WTC11 (cell line): ENCODE measurements at regions not wholly inside any gene's neighbourhood (a gene's known extent, or its start where the extent isn't known, plus 50 kb on each side); places are given as distances from the start of the nearest gene placed in this dataset.

Source experiments
- ATAC-seq: fragments of 200-7000 bp; cut with Tn5 transposase; 2 replicates; pipeline ENCODE4 v1.10.0; 2021; ENCODE audit warnings: mild to moderate bottlenecking, moderate library complexity
- CTCF ChIA-PET: fragments of 300-600 bp; sonication (Branson Sonifier 250); formaldehyde crosslinking; loops from one replicate; lab custom pipeline; 2021; ENCODE audit warnings: antibody characterized with exemption; lab: Charles Lee
- POLR2A ChIA-PET: fragments of 350-600 bp; sonication (Branson Sonifier 250); formaldehyde crosslinking; loops from one replicate; lab custom pipeline; 2021; ENCODE audit warnings: antibody characterized with exemption; lab: Charles Lee
- DNase-seq: peaks from one replicate; pipeline ENCODE4 v3.0.0; 2021; ENCODE audit warnings: low spot score
- H3K27ac Mint-ChIP-seq: 2 replicates; pipeline ENCODE4 v1.8.0; 2021; ENCODE audit warnings: mixed read lengths
- H3K27me3 Mint-ChIP-seq: 2 replicates; pipeline ENCODE4 v1.8.0; 2021; ENCODE audit warnings: low read depth, mild to moderate bottlenecking, moderate library complexity, mixed read lengths
- H3K36me3 Mint-ChIP-seq: 2 replicates; pipeline ENCODE4 v1.8.0; 2021; ENCODE audit warnings: mixed read lengths
- H3K4me1 Mint-ChIP-seq: 2 replicates; pipeline ENCODE4 v1.8.0; 2022; ENCODE audit warnings: mixed read lengths
- H3K4me3 Mint-ChIP-seq: 2 replicates; pipeline ENCODE4 v1.8.0; 2021; ENCODE audit warnings: mild to moderate bottlenecking, moderate library complexity, mixed read lengths
- H3K9me3 Mint-ChIP-seq: 2 replicates; pipeline ENCODE4 v1.8.0; 2021; ENCODE audit warnings: mixed read lengths
- NFE2L1 ChIP-seq: sonication (generic); formaldehyde crosslinking; IDR thresholded peaks from 2 replicates; pipeline ENCODE4 v1.8.1; 2023; ENCODE audit warnings: missing genetic modification reagents
- PRRX2 ChIP-seq: fragments of 250-450 bp; sonication (Bioruptor Pico); IDR thresholded peaks from 2 replicates; pipeline ENCODE4 v1.8.0; 2021; ENCODE audit warnings: mild to moderate bottlenecking
- RORB ChIP-seq: fragments of 250-450 bp; sonication (Bioruptor Pico); IDR thresholded peaks from 2 replicates; pipeline ENCODE4 v1.9.0; 2021; ENCODE audit warnings: mild to moderate bottlenecking
- ZBTB21 ChIP-seq: sonication (generic); formaldehyde crosslinking; IDR thresholded peaks from 2 replicates; pipeline ENCODE4 v1.8.1; 2023; ENCODE audit warnings: mild to moderate bottlenecking, missing genetic modification reagents, borderline replicate concordance
- ZNF396 ChIP-seq: fragments of 250-450 bp; sonication (Bioruptor Pico); IDR thresholded peaks from 2 replicates; pipeline ENCODE4 v1.8.0; 2021; ENCODE audit warnings: mild to moderate bottlenecking, moderate library complexity, borderline replicate concordance
- TF ChIP-seq, protein P1 (sequence below): sonication (generic); formaldehyde crosslinking; IDR thresholded peaks from 2 replicates; pipeline ENCODE4 v1.8.1; 2022; ENCODE audit warnings: missing genetic modification reagents, borderline replicate concordance
- TF ChIP-seq, protein P2 (sequence below): sonication (generic); formaldehyde crosslinking; IDR thresholded peaks from 2 replicates; pipeline ENCODE4 v1.8.1; 2022; ENCODE audit warnings: mild to moderate bottlenecking, missing genetic modification reagents, moderate library complexity, borderline replicate concordance
- TF ChIP-seq, protein P3 (sequence below): fragments of 200-600 bp; IDR thresholded peaks from 2 replicates; pipeline ENCODE4 v1.8.0; 2022; ENCODE audit warnings: antibody characterized with exemption
- TF ChIP-seq, protein P4 (sequence below): sonication (generic); formaldehyde crosslinking; IDR thresholded peaks from 2 replicates; pipeline ENCODE4 v1.8.0; 2023; ENCODE audit warnings: missing genetic modification reagents, mild to moderate bottlenecking, borderline replicate concordance

DNA sequence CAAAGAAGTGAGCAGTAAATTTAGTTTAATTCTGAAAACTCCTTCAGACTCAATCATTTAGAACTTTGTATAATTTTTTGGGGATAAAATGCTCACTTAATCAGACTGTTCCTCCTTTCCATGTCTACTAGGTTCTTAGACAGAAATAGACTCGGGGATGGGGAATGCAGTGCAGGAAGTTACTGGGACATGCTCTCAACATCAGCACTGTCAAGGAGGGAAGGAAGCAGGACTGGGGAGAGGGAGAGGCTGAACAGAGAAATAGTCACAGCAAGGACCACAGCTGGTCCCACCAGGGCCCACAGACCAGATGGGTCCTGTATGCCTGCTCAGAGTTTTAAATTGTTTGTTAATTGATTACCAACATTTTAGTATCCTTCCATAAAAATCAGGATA is 310.1 kb upstream of the MSX2 start:
- no peak overlapping the region for H3K4me3 Mint-ChIP-seq
- ATAC-seq (no peak), DNase-seq (no peak)
- POLR2A ChIA-PET: no interaction called here
- peaks cover 2% of the 10 kb centered on the region for H3K4me1 Mint-ChIP-seq
- H3K36me3 Mint-ChIP-seq: no peaks in the 10 kb centered on the region
- CTCF ChIA-PET: interaction anchor here (0.5 to 1.3 kb wide), 2 partner anchors 88 to 402 kb away, joined by 3 to 4 read pairs; no protein-coding TSS in a partner anchor
- peaks cover 10% of the 10 kb centered on the region for H3K9me3 Mint-ChIP-seq
- TF ChIP-seq RORB (CRISPR knock-in tag) (no peak), ZNF396 (CRISPR knock-in tag) (no peak), NFE2L1 (no peak)
- TF ChIP-seq, protein P1, sequence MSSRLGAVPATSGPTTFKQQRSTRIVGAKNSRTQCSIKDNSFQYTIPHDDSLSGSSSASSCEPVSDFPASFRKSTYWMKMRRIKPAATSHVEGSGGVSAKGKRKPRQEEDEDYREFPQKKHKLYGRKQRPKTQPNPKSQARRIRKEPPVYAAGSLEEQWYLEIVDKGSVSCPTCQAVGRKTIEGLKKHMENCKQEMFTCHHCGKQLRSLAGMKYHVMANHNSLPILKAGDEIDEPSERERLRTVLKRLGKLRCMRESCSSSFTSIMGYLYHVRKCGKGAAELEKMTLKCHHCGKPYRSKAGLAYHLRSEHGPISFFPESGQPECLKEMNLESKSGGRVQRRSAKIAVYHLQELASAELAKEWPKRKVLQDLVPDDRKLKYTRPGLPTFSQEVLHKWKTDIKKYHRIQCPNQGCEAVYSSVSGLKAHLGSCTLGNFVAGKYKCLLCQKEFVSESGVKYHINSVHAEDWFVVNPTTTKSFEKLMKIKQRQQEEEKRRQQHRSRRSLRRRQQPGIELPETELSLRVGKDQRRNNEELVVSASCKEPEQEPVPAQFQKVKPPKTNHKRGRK: no peak
- TF ChIP-seq, all 79 proteins: peak for 0
- H3K27me3 Mint-ChIP-seq: peaks cover 17% of the 10 kb centered on the region
- no peak overlapping the region for H3K27ac Mint-ChIP-seq

DNA sequence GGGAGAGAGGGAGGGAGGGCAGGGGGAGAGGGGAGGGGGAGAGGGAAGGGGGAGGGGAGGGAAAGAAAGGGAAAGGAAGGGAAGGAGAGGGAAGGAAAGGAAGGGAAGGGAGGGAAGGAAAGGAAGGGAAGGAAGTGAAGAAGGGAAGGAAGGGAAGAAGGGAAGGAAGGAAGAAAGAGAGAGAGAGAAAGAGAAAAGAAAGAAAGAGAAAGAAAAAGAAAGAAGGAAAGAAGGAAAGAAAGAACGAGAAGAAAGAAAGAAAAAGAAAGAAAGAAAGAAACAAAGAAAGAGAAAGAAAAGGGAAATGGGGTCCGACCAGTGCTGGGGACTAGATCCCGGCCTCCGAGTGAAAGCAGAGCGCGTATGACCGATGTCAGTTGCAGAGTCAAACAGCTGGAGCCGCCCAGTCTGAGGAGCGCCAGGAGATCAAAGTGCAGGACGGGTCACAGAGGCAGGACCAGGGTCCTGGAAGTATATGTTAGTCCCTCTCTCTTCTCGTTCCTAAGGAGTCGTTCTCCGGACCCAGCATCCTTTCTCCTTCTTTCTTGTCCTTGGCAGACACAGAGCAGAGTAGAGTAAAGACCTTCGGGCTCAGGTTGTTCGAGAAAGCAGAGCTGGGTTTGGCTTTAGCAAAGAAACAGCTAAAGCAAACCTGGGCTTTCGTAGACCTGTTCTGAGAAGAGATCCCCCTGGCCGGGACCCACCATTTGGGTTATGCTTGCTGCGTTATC is 305.4 kb upstream of the MSX2 start:
- ATAC-seq: peak; percentile 83
- Mint-ChIP-seq H3K27me3 (peaks cover 24% of the 10 kb centered on the region), H3K27ac (no peak overlapping the region), H3K36me3 (no peaks in the 10 kb centered on the region), H3K4me1 (peaks cover 7% of the 10 kb centered on the region), H3K4me3 (peak overlapping the region; percentile 78), H3K9me3 (peaks cover 5% of the 10 kb centered on the region; the same call in 1 of the 2 replicates)
- POLR2A ChIA-PET: no interaction called here
- CTCF ChIA-PET: interaction anchor here (0.5 to 3.6 kb wide), 58 partner anchors 9 to 484 kb away, joined by 3 to 40 read pairs (median 6); partner anchors contain the start of gene MSX2
- TF ChIP-seq PRRX2 (CRISPR knock-in tag) (no peak), ZBTB21 (CRISPR knock-in tag) (no peak)
- TF ChIP-seq, protein P1: peak; percentile 100
- TF ChIP-seq, protein P2, sequence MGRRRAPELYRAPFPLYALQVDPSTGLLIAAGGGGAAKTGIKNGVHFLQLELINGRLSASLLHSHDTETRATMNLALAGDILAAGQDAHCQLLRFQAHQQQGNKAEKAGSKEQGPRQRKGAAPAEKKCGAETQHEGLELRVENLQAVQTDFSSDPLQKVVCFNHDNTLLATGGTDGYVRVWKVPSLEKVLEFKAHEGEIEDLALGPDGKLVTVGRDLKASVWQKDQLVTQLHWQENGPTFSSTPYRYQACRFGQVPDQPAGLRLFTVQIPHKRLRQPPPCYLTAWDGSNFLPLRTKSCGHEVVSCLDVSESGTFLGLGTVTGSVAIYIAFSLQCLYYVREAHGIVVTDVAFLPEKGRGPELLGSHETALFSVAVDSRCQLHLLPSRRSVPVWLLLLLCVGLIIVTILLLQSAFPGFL: no peak
- DNase-seq: peak; percentile 52

DNA sequence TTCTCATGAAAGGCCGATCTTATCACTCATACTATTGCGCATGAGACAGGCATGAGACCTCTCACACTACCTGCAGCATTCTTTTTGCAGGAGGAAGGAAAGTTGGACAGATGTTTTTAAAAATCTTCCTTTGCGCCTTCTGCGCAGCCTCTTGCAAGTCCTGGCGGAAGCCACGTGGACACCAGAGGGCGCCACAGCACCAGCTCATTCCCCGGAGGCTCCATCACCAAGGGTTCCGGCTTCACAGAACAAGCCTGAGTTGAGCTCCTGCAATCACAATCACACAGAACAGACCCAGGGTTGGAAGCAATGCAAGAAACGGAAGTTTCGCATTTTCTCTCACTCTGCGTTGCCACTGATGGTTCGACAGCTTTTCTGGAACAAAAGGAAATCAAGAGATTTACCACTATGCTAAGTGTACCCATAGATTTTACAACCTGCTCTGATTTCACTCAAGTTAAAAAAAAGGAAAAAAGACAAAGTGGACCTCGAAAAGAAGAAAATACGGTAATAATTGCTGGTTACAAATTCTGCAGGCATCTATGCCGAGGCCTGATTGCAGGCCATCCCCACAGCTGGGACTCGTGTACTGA is 304.7 kb upstream of the MSX2 start:
- ChIA-PET CTCF (interaction anchor here (0.6 to 3.6 kb wide), 65 partner anchors 9 to 498 kb away, joined by 3 to 40 read pairs (median 5); partner anchors contain the start of gene MSX2), POLR2A (no interaction called here)
- peak; percentile 93 for ATAC-seq
- peak overlapping the region; percentile 78 for H3K4me3 Mint-ChIP-seq
- peak; percentile 96 for DNase-seq
- TF ChIP-seq, protein P3, sequence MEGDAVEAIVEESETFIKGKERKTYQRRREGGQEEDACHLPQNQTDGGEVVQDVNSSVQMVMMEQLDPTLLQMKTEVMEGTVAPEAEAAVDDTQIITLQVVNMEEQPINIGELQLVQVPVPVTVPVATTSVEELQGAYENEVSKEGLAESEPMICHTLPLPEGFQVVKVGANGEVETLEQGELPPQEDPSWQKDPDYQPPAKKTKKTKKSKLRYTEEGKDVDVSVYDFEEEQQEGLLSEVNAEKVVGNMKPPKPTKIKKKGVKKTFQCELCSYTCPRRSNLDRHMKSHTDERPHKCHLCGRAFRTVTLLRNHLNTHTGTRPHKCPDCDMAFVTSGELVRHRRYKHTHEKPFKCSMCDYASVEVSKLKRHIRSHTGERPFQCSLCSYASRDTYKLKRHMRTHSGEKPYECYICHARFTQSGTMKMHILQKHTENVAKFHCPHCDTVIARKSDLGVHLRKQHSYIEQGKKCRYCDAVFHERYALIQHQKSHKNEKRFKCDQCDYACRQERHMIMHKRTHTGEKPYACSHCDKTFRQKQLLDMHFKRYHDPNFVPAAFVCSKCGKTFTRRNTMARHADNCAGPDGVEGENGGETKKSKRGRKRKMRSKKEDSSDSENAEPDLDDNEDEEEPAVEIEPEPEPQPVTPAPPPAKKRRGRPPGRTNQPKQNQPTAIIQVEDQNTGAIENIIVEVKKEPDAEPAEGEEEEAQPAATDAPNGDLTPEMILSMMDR: peak; percentile 88
- TF ChIP-seq, protein P4, sequence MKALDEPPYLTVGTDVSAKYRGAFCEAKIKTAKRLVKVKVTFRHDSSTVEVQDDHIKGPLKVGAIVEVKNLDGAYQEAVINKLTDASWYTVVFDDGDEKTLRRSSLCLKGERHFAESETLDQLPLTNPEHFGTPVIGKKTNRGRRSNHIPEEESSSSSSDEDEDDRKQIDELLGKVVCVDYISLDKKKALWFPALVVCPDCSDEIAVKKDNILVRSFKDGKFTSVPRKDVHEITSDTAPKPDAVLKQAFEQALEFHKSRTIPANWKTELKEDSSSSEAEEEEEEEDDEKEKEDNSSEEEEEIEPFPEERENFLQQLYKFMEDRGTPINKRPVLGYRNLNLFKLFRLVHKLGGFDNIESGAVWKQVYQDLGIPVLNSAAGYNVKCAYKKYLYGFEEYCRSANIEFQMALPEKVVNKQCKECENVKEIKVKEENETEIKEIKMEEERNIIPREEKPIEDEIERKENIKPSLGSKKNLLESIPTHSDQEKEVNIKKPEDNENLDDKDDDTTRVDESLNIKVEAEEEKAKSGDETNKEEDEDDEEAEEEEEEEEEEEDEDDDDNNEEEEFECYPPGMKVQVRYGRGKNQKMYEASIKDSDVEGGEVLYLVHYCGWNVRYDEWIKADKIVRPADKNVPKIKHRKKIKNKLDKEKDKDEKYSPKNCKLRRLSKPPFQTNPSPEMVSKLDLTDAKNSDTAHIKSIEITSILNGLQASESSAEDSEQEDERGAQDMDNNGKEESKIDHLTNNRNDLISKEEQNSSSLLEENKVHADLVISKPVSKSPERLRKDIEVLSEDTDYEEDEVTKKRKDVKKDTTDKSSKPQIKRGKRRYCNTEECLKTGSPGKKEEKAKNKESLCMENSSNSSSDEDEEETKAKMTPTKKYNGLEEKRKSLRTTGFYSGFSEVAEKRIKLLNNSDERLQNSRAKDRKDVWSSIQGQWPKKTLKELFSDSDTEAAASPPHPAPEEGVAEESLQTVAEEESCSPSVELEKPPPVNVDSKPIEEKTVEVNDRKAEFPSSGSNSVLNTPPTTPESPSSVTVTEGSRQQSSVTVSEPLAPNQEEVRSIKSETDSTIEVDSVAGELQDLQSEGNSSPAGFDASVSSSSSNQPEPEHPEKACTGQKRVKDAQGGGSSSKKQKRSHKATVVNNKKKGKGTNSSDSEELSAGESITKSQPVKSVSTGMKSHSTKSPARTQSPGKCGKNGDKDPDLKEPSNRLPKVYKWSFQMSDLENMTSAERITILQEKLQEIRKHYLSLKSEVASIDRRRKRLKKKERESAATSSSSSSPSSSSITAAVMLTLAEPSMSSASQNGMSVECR (CRISPR knock-in tag): no peak
- no peak overlapping the region for H3K27ac Mint-ChIP-seq
- H3K36me3 Mint-ChIP-seq: no peaks in the 10 kb centered on the region
- peaks cover 5% of the 10 kb centered on the region; the same call in 1 of the 2 replicates for H3K9me3 Mint-ChIP-seq
- peaks cover 24% of the 10 kb centered on the region for H3K27me3 Mint-ChIP-seq
- H3K4me1 Mint-ChIP-seq: peaks cover 10% of the 10 kb centered on the region
